HG03442 (cell line): ENCODE measurements at regions not wholly inside any gene's neighbourhood (a gene's known extent, or its start where the extent isn't known, plus 50 kb on each side); places are given as distances from the start of the nearest gene placed in this dataset.
A peak's percentile ranks its signal among the peaks of the same experiment; 100 is the strongest.

Source experiments
- ATAC-seq: cut with Tn5 transposase; IDR thresholded peaks from one replicate; pipeline ENCODE4 v1.9.1; 2021; ENCODE audit warnings: mild to moderate bottlenecking, moderate library complexity; ENCODE audit not compliant: unreplicated experiment

DNA sequence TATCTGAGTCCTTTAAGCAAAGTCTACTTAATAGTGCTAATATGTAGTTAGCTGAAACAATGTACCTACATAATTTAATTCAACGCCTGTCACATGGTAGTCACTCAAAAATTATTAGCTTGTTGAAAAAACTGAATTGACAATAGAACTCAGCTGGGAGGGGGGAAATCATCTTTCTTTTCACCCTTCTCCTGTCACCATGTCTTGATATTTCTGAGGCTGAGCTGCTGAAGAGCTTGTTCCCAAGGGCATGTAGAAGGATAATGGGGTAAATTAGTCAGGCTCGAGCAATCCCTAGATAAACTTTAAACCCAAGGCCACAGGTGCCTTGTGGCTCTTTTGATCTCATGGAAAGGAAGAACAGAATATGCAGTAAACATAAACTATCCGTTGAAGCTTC lies 339.6 kb upstream of the LRATD1 start:
- ATAC-seq: no peak

DNA sequence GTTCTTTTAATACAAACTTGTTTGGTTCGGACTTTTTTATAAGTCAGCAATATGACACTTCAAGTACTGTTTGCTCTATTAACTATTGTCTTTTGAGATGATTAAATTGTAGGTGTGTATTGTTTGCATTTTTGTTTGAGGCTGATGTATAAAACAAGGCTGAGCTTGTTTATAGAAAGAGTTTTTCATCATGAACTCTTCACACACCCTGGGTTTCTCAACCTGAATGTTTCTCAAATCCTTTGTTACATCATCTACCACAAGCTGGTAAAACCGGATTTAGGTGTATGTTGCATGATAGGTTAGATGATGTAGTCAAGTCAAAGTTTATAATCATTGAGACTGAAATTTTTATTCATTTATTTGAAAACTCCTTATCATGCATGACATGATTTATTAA lies 335.2 kb upstream of the LRATD1 start:
- ATAC-seq: no peak

DNA sequence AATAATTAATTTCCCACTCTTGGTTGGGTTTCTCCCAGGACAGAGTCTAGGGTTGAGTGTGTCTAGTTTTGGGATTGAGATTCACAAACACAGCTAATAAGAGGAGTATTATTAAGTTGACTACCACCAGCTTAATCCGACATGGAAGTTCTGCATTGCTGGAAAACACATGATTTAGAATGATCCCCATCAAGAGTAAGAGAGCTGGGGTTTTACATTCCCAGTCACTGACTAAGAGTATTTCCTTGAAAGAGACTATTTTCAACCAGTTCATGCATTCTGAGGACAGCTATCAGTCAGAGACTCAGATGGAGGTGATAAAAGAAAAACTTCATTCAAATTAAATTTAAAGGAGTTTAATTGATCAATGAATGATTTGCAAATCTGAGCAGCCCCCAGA lies 334.6 kb upstream of the LRATD1 start:
- ATAC-seq: no peak

DNA sequence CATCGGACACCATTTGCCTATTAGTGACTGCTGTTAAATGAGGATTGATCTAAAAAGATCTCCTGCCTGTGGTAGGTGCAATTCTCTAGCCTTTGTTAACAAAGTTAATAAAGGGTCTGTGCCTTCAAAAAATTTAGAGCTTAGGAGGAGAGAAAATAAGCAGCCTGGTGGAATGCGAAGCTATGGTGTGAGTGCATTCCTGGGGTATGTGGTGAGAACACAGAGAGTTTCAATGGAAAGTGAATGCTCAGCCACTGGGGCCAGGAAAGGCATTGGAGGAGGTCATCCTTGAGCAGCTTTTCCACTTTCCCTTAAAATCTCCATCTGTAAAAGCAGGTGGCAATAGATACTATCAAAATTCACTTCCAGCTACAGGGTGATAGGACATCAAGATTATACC lies 331.2 kb upstream of the LRATD1 start:
- no peak for ATAC-seq

DNA sequence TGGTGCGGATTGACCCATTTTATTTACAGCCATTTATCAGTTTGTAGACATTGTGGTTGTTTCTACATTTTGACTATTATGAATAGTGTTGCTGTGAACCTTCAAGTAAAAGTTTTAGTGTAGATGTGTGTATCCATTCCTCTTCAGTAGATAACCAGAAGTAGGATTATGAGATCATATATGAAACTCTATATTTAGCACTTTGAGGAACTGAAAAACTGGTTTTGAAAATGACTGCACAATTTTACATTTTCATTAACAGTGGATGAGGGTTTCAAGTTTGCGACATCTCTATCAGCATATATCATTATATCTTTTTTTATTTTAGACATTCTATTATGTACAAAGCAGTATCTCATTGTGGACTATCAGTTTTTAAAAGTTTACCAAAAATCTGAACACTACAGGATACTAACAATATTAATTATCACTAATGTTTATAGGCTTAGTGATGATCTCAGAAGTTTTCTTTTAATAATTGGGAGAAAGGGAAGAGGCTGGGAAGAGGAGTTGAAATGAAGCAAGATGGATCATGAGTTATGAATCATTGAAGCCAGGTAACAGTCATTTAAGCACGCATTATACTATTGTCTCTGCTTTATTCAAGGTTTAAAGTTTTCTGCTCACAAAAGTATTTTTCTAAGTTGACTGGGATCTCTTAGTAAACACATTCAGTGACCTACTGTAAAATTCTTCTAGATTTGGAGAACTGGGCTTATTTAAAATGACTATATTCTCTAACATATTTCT lies 329.0 kb upstream of the LRATD1 start:
- peak; percentile 94 for ATAC-seq

DNA sequence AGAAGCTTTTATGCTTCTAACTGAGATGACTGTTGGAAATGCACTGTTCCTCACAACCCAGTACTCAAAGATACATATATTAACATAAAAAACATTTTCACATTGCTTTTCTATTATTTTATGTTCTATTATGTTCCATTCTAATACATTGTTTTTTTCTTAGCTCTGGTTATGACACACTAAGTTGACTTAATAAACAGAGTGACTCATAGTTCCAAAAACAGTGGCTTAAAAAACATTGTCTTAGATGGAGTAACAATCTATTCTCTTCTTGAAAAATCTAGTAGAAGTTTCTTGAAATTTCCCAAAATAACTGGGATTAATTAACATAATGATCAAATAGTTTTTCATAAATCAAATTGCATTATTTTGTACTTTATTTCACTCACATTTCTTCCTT lies 328.2 kb upstream of the LRATD1 start:
- ATAC-seq: no peak

DNA sequence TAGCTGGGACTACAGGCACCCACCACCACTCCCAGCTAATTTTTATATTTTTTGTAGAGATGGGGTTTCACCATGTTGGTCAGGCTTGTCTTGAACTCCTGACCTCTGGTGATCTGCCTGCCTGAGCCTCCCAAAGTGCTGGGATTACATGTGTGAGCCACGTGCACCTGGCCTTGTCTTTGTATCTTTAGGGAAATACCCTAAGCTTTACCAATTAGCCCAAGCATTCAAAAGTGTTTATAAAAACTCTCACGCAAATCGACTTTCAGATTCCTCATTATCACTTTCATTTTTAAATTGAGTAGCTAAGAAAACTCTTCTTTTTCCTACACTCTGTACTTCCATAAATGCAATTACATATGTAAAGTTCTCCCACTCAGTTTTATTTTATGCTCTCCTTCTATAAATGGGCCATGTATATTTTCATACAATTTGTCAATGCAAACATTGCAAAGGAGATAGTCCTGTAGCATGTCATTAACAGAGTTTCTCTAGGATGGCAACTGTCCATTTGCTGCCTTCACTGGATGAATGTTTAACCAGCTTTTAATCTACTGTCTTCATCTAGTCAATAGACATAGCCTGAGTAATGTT lies 326.2 kb upstream of the LRATD1 start:
- ATAC-seq: peak; percentile 35

DNA sequence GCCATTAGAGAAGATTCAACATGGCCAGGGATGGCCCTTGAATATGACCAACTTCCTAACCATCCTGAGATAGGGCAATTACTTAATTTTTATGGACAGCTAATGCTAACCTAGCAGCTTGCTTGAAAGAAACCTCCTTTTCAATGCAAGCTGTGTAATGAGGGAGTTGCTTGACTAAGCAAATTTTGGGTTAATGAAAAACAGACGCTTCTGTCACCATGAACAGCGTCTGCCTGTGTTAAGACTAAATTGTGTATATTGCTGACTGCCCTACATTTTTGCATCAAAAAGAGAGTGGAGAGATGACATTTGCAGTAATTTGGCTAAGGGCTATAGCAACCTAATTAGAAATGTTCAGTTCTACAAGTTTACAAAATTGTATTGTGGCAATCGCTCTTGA lies 319.2 kb upstream of the LRATD1 start:
- no peak for ATAC-seq

DNA sequence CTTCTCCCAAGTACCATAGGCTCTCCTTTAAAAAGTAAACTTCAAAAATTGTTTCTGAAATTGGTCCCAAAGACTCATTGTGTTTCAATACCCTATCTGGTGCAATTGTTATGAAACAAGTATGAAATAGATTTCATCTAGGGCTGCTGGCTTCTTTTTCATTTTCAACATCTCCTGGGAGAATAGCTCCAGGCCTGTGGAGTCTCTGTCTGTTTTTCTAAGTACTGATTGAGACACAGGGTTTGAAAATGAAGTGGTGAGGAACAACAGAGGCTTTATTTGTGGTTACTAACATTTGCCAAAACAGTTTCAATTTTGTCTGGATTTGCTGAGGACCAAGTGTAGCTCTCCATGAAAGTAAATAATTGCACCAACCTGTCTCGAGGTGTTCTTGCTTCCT lies 315.9 kb upstream of the LRATD1 start:
- no peak for ATAC-seq

DNA sequence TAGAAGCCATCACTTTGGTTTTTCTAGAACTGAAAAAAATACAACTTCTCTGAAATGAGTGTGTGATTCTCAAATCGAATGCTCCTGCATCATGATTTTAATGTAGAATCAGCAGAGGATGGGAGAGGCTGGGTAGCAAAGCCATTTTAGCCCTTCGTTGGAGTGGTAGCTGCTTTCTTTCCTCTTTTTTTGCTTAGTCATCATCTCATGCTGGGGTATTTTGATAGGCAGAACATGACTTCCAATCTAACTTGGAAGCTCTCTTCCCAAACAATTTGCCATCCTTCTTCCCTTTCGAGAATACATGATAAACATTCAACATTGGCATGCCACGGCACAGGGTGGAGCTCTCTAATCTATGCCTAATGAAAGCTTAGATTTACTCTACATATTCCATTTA lies 311.2 kb upstream of the LRATD1 start:
- ATAC-seq: no peak

DNA sequence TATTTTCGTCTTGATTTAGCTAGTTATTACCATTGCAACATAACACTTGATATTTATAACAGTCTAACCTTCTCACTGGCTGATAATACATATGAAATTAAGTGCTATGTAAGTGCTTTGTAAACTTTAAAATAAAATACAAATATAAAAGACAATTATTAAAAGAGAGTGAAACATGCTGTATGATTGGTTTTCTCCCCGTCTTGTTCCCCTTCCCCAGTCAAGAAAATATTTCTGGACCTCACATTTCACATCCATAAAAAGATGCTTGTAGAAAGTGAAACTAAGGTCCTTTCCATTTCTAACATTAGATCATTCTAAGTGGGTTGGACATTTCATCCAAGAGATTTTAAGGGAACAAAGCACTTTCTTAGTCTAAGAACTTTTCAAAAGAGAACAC lies 310.2 kb upstream of the LRATD1 start:
- ATAC-seq: no peak

DNA sequence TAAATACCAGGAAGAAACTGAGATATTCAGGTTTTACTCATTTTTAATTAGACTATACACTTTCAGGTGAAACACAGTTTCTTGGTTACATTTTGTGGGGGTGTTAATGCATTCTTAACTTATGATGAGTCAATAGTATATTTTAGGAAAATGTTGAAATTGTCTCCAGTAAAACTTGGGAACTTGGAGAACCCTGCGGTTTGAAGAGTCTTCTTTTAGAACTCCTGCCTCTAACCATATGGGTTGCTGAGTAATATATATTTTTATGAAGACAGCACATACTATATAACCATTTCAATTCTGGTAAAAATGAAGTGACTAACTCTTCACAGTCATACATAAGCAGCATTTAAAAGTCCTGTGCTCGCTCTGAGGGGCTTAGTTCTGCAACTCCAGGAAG lies 308.2 kb upstream of the LRATD1 start:
- ATAC-seq: no peak

DNA sequence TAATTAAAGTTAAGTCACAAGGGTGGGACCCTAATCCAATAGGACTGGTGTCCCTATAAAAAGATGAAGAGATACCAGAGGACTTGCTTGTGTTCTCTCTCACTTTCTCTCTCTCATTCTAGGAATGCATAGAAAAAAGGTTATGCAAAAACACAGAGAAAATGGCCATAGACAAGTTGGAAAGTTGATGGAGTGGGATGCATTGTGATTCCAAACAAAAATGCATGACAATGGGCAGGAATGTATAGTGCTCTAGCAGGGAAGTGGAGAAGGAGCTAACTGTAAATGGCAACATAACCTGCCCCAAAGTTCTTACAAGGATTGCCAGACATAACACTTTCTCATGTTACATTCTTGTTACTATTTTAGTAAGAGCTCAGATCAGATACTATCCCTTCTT lies 301.6 kb upstream of the LRATD1 start:
- no peak for ATAC-seq

DNA sequence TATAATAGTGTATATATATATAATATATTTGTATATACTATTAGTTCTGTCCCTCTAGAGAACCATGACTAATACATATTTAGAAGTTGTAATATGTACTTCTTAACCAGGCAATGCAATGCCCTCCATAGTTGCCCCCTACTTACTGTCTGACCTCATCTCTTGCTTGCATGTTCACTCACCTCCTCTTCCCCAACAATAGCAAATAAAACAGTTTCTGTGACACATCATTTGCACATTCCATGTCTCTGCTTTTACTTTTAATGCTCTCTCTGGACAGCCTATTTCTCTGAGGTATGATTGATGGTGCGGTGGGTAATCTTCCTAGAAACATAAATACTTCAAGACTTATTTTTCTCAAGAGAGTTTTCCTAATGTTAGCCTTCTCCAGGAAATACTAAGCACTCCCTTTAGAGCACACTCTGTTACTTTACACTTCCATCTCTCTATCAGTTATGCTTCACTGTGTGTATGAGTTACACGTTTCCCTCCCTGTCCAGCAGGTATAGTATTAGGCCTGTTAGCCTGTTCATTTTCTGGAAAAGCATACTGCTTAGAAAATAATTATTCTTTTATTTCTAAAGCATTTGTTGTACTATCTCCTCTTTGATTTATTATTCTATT lies 295.6 kb upstream of the LRATD1 start:
- no peak for ATAC-seq

DNA sequence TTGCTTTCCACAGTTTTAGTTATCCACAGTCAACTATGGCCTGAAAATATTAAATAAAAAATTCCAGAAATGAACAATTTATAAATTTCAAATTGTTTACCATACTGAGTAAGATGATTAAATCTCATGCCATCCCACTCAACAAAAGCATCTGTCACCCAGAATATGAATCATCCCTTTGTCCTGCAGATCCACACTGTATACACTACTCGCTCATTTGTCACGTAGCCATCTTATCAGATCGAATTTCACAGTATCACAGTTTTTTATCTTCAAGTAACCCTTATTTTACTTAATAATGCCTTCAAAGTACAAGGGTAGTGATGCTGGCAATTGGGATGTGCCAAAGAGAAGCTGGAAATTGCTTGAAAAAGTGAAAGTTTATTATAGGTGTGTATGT lies 291.8 kb upstream of the LRATD1 start:
- ATAC-seq: no peak

DNA sequence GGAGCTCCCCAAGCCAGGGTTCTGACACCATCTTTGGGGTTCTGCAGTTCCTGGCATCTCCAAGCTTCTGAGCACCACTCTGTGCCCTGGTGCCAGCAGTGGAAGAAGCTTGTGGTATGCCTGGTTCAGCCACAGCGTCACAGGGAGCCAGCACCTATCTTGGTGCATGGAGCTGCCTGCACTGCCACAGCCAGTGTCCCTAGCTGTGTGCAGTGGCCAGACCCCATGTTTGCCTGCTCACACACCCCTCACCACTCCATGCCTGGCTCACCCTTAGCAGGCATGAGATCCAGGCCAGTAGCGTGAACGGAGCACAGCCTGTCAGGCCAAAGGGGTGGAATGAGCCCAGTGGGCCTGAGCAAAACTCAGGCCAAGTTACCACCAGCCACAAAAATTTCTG lies 290.2 kb upstream of the LRATD1 start:
- no peak for ATAC-seq

DNA sequence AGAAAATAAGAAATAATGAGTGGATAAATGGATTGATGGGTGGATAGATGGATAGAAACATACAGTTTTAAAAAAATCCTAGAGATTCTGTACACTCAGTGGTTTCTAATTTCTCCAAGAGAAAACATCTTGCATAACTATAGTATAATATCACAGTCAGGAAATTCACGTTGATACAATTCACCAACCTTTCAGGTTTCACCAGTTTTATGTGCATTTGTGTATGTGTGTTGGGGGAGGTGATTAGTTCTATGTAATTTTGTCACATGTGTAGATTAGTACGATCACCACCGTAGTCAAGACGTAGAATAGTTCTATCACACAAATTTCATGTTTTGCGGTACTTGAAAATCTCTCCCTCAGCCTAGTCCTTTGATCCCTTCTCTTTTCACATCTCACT lies 288.2 kb upstream of the LRATD1 start:
- no peak for ATAC-seq

DNA sequence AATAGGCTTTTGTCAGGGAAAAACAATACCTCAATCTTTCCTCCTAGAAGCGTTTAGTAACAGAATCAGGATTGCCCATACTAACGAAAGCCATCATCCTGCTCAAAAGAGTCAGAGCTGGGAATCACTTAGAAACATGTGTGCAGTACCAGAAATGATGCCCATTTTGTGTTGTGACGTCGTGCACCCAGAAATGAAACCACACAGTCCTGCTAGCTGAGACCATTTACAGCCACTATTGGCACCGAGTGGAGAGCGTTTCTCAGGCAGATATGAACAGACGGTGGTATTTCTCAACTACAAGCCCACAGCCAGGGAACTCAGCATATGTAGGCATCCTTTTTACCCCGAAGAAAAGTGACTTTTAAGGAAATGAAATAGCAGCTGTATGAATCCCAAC lies 284.3 kb upstream of the LRATD1 start:
- ATAC-seq: no peak

DNA sequence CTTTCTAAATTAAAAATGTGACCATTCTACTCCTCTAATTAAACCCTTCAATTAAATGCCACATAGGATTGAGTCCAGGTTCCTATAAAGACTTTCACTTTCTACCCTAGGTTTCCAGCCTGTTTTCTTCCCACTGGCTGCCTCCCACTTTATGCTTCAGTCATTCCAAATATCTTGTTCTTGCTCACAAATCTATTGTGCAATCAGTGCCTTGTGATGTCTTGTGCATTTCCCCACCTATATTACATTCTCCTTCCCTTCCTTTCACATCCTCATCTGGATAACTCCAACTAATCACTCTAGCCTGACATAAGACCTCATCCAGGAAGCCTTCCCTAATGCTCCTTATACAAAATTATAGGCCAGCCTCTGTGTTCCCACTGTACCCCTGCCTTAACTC lies 281.7 kb upstream of the LRATD1 start:
- ATAC-seq: no peak

DNA sequence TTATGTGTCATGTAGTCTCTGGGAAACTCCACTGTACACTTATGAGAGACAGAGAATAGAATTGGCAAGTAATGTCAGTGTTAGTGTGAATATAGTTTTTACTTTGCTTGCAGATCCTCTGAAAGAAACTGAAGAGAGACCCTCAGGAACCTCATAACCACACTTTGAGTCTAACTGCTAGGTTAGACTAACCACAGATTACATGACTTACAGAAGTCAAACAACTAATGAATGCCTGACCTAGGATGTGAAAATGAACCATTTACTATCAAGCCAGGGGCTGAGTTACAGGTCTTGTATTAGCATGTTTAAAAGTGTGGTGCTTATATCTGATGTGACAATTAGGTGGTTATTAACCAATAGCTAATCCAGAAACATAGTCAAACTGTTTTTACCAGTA lies 280.4 kb upstream of the LRATD1 start:
- ATAC-seq: no peak

DNA sequence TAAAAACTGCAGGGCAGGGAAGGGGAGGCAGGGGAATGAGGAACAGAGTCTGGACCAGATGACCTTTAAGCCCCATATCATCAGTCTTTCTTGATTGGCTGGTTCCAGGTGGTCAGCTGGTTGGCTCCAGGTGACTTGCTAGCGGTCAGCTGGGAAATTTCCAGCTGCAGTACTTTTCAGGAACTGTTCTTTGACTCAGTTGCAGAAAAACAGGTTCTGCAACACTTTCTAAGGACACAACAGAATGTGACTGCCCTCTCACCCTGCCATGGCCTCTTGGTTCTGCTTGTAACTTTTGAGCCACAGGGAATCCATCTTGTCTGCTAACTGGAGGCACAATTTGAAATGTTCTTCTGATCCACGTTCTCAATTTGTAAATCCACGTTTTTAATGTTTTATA lies 278.3 kb upstream of the LRATD1 start:
- no peak for ATAC-seq

DNA sequence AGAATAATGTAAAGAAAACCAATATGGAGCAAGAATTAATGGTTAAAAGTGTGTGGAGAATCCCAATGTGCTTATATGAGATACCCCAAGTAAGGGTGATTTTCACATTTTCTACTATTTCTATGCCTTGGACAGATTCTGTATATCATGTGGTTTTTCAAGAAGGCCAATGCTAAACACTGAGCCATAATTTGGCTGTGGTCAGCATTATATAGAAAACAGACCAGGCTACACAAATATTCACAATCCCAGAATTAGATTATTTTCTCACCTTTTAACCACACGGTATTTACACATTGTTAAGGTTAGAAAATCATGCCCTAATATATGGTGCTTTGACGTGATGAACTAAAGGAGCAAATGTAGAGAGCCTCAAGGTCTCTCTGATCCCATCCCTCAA lies 277.4 kb upstream of the LRATD1 start:
- ATAC-seq: no peak

DNA sequence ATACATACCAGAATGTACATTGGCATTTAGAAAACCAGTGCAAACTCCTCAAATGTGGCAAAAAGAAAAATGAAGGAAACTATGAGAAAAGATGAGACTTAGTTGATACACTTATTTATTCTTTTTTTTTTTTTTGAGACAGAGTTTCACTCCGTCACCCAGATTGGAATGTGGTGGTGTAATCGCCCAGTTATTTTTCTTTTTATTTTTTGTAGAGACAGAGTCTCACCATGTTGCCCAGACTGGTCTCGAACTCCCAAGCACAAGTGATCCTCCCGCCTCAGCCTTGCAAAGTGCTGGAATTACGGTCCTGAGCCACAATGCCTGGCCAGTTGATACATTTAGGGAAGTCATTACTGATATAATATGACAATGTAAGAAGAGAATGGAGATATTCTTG lies 274.2 kb upstream of the LRATD1 start:
- ATAC-seq: no peak
